Vagina (tissue), 2 donors: ENCODE measurements at regions not wholly inside any gene's neighbourhood (a gene's known extent, or its start where the extent isn't known, plus 50 kb on each side); places are given as distances from the start of the nearest gene placed in this dataset.

Source experiments
- DNase-seq, 2 donors: peaks; one replicate each; pipeline ENCODE4 v3.0.0-alpha.2; 2017; ENCODE audit errors: extremely low spot score in 2 of 2
- H3K27ac ChIP-seq: fragments of 200-600 bp; sonication (generic); one replicate; pipeline ENCODE4 v1.5.1; 2019
- H3K27me3 ChIP-seq: fragments of 200-600 bp; sonication (generic); one replicate; pipeline ENCODE4 v1.5.1; 2019
- H3K36me3 ChIP-seq, 2 donors: fragments of 200-600 bp; sonication (generic); one replicate each; pipeline ENCODE4 v1.5.1; 2017 to 2019
- H3K4me1 ChIP-seq: fragments of 200-600 bp; sonication (generic); one replicate; pipeline ENCODE4 v1.5.1; 2019
- H3K4me3 ChIP-seq, 2 donors: fragments of 200-600 bp; sonication (generic); 1 replicate in 1 of 2; 2 replicates in 1 of 2; pipeline ENCODE4 v1.5.1; 2016 to 2019
- H3K9me3 ChIP-seq: fragments of 200-600 bp; sonication (generic); one replicate; pipeline ENCODE4 v1.5.1; 2019
- POLR2A ChIP-seq, 2 donors: fragments of 450-650 bp; IDR thresholded peaks; one replicate each; pipeline ENCODE4 v1.6.1; 2017; ENCODE audit warnings: antibody characterized with exemption in 2 of 2, mild to moderate bottlenecking in 2 of 2, moderate library complexity in 2 of 2
- POLR2AphosphoS5 ChIP-seq, 2 donors: sonication (generic); formaldehyde crosslinking; IDR thresholded peaks; one replicate each; pipeline ENCODE4 v1.9.0; 2017; ENCODE audit warnings: antibody characterized with exemption in 2 of 2, mild to moderate bottlenecking in 2 of 2, low read depth in 1 of 2; ENCODE audit not compliant: insufficient read depth in 1 of 2
- intact Hi-C: fragments of 100-400 bp; cut with DNase I; formaldehyde crosslinking; loops from one replicate; pipeline ENCODE4 v1.15.1; 2023
- TF ChIP-seq, protein P1 (sequence below), 3 experiments: fragments of 450-650 bp in 2 of 3; fragments of 200-600 bp in 1 of 3; sonication (generic) in 1 of 3; IDR thresholded peaks; one replicate each; pipeline ENCODE4 v1.5.1; 2017 to 2019; ENCODE audit warnings: antibody characterized with exemption in 3 of 3, mild to moderate bottlenecking in 2 of 3, moderate library complexity in 2 of 3

- no peak for DNase-seq
- TF ChIP-seq POLR2AphosphoS5 (IDR thresholded peaks at IDR 0.05; ENCODE audit: insufficient read depth in 1 of 2, low read depth in 1 of 2) (no peak), POLR2A (IDR thresholded peaks at IDR 0.05) (no peak)
- TF ChIP-seq, protein P1, sequence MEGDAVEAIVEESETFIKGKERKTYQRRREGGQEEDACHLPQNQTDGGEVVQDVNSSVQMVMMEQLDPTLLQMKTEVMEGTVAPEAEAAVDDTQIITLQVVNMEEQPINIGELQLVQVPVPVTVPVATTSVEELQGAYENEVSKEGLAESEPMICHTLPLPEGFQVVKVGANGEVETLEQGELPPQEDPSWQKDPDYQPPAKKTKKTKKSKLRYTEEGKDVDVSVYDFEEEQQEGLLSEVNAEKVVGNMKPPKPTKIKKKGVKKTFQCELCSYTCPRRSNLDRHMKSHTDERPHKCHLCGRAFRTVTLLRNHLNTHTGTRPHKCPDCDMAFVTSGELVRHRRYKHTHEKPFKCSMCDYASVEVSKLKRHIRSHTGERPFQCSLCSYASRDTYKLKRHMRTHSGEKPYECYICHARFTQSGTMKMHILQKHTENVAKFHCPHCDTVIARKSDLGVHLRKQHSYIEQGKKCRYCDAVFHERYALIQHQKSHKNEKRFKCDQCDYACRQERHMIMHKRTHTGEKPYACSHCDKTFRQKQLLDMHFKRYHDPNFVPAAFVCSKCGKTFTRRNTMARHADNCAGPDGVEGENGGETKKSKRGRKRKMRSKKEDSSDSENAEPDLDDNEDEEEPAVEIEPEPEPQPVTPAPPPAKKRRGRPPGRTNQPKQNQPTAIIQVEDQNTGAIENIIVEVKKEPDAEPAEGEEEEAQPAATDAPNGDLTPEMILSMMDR (IDR thresholded peaks at IDR 0.05): no peak
- no peaks in the 10 kb centered on the region for H3K4me1 ChIP-seq
- H3K27ac ChIP-seq: no peak overlapping the region
- no peaks in the 10 kb centered on the region for H3K36me3 ChIP-seq
- H3K4me3 ChIP-seq: no peak overlapping the region
- H3K9me3 ChIP-seq: no peaks in the 10 kb centered on the region
- H3K27me3 ChIP-seq: no peaks in the 10 kb centered on the region
- intact Hi-C loops: loop anchor here (2.0 kb wide), 1 partner anchor 75 kb away; no protein-coding TSS in a partner anchor
Observed at GRCh38 chr14:104301731-104302460, 163.5 kb downstream of the KIF26A start.

- H3K4me1 ChIP-seq: no peaks in the 10 kb centered on the region
- TF ChIP-seq, protein P1 (IDR thresholded peaks at IDR 0.05): no peak
- TF ChIP-seq POLR2A (IDR thresholded peaks at IDR 0.05) (no peak), POLR2AphosphoS5 (IDR thresholded peaks at IDR 0.05; ENCODE audit: insufficient read depth in 1 of 2, low read depth in 1 of 2) (no peak)
- intact Hi-C loops: no loop called here
Observed at GRCh38 chr14:104302794-104303405, 164.5 kb downstream of the KIF26A start.

DNA sequence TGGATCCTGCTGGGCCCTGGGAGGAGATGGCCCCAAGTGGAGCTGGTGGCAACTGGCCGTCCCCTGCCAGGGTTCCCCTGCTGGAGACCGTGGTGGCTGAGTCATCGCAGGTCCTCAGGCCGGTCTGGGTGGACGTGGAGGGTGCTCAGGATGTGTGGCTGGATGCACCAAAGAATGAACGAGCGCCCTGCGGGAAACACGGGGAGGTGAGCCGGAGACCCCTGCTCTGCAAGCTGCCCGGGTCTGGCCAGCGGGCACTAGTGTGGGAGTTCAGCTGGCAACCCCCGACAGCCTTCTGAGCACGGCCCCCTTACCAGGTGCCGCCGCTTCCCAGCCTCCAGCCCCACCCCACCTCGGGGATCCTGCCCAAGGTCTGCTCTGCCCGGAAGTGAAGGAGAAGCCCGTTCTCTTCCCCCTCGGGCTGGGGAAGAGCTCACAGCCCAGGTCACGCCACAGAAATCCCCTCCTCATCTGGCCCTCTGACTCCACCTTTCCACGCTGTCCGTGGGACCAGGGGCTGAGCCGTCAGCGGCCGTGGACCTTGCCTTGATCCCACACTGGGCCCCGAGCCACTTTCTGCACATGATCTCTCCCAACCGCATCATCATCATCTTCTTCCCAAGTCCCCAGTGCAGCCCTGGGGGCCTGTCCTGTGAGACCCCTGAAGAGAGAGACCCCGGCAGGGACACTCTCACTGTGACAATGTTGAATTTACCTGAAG lies 165.5 kb downstream of the KIF26A start:
- H3K4me1 ChIP-seq: no peaks in the 10 kb centered on the region
- H3K36me3 ChIP-seq: no peaks in the 10 kb centered on the region
- no peaks in the 10 kb centered on the region for H3K9me3 ChIP-seq
- TF ChIP-seq, protein P1 (IDR thresholded peaks at IDR 0.05): no peak
- TF ChIP-seq POLR2AphosphoS5 (IDR thresholded peaks at IDR 0.05; ENCODE audit: insufficient read depth in 1 of 2, low read depth in 1 of 2): no peak
- no peak for TF ChIP-seq POLR2A (IDR thresholded peaks at IDR 0.05)
- DNase-seq: no peak
- H3K4me3 ChIP-seq: no peak overlapping the region
- intact Hi-C loops: no loop called here
- H3K27ac ChIP-seq: no peak overlapping the region
- H3K27me3 ChIP-seq: no peaks in the 10 kb centered on the region

More at GRCh38 chr14:104302794-104303405, 164.5 kb downstream of the KIF26A start:
- DNase-seq: no peak
- Histone ChIP-seq H3K27me3 (no peaks in the 10 kb centered on the region), H3K27ac (no peak overlapping the region), H3K4me3 (no peak overlapping the region), H3K36me3 (no peaks in the 10 kb centered on the region), H3K9me3 (no peaks in the 10 kb centered on the region)

- TF ChIP-seq, protein P1 (IDR thresholded peaks at IDR 0.05): no peak
- no peak for TF ChIP-seq POLR2A (IDR thresholded peaks at IDR 0.05)
- no peak for TF ChIP-seq POLR2AphosphoS5 (IDR thresholded peaks at IDR 0.05; ENCODE audit: insufficient read depth in 1 of 2, low read depth in 1 of 2)
- Histone ChIP-seq H3K27ac (no peak overlapping the region), H3K4me3 (no peak overlapping the region), H3K4me1 (no peaks in the 10 kb centered on the region), H3K36me3 (no peaks in the 10 kb centered on the region), H3K27me3 (no peaks in the 10 kb centered on the region), H3K9me3 (no peaks in the 10 kb centered on the region)
- intact Hi-C loops: no loop called here
- DNase-seq: no peak
Observed at GRCh38 chr14:104304451-104305351, 166.3 kb downstream of the KIF26A start.
